Neural progenitor cell (in vitro differentiated cells): ENCODE measurements at regions not wholly inside any gene's neighbourhood (a gene's known extent, or its start where the extent isn't known, plus 50 kb on each side); places are given as distances from the start of the nearest gene placed in this dataset.
A peak's percentile ranks its signal among the peaks of the same experiment; 100 is the strongest.

Experiments
- DNase-seq: peaks from one replicate; pipeline ENCODE4 v3.0.0-alpha.2; 2016; ENCODE audit warnings: low spot score
- H2AFZ ChIP-seq: fragments of 200-600 bp; sonication (generic); replicated peaks from 2 replicates; pipeline ENCODE4 v1.6.1; 2016; ENCODE audit warnings: antibody characterized with exemption
- H3F3A ChIP-seq: fragments of 200-600 bp; sonication (generic); 2 replicates; pipeline ENCODE4 v1.6.1; 2016; ENCODE audit warnings: antibody characterized with exemption, low read depth
- H3K27ac ChIP-seq: fragments of 200-600 bp; sonication (generic); 2 replicates; pipeline ENCODE4 v1.5.1; 2016; ENCODE audit warnings: mild to moderate bottlenecking
- H3K27me3 ChIP-seq: fragments of 200-600 bp; sonication (generic); 2 replicates; pipeline ENCODE4 v1.6.1; 2016; ENCODE audit warnings: mild to moderate bottlenecking, moderate library complexity
- H3K36me3 ChIP-seq: fragments of 200-600 bp; sonication (generic); 2 replicates; pipeline ENCODE4 v1.5.1; 2016
- H3K4me1 ChIP-seq: fragments of 200-600 bp; sonication (generic); 2 replicates; pipeline ENCODE4 v1.6.1; 2016; ENCODE audit warnings: mixed run types
- H3K4me2 ChIP-seq: fragments of 200-600 bp; sonication (generic); 2 replicates; pipeline ENCODE4 v1.6.1; 2016
- H3K4me3 ChIP-seq: fragments of 200-600 bp; sonication (generic); 2 replicates; pipeline ENCODE4 v1.5.1; 2016
- H3K79me2 ChIP-seq: fragments of 200-600 bp; sonication (generic); 2 replicates; pipeline ENCODE4 v1.6.1; 2016; ENCODE audit warnings: low read depth
- H3K9ac ChIP-seq: fragments of 200-600 bp; sonication (generic); 2 replicates; pipeline ENCODE4 v1.6.1; 2016
- H3K9me3 ChIP-seq: fragments of 200-600 bp; sonication (generic); 2 replicates; pipeline ENCODE4 v1.5.1; 2016; ENCODE audit warnings: low read depth
- H4K20me1 ChIP-seq: fragments of 200-600 bp; sonication (generic); 2 replicates; pipeline ENCODE4 v1.6.1; 2016; ENCODE audit warnings: low read depth
- H3K27ac Mint-ChIP-seq: 3 replicates; pipeline ENCODE4 v1.8.0; 2021; ENCODE audit warnings: mixed read lengths
- H3K27me3 Mint-ChIP-seq: 2 replicates; pipeline ENCODE4 v1.8.0; 2022; ENCODE audit warnings: low read depth, mild to moderate bottlenecking, inconsistent platforms, moderate library complexity, mixed read lengths; ENCODE audit not compliant: insufficient read depth
- H3K36me3 Mint-ChIP-seq: 3 replicates; pipeline ENCODE4 v1.8.0; 2021; ENCODE audit warnings: mixed read lengths
- H3K4me1 Mint-ChIP-seq: 3 replicates; pipeline ENCODE4 v1.8.0; 2021; ENCODE audit warnings: mixed read lengths
- H3K4me3 Mint-ChIP-seq: 3 replicates; pipeline ENCODE4 v1.8.0; 2021; ENCODE audit warnings: mild to moderate bottlenecking, moderate library complexity, mixed read lengths
- H3K9me3 Mint-ChIP-seq: 3 replicates; pipeline ENCODE4 v1.8.0; 2020; ENCODE audit warnings: mixed read lengths
- CTCF ChIP-seq: fragments of 200-600 bp; sonication (generic); IDR thresholded peaks from 2 replicates; pipeline ENCODE4 v1.5.1; 2017; ENCODE audit warnings: antibody characterized with exemption, mild to moderate bottlenecking
- EZH2 ChIP-seq: fragments of 200-600 bp; sonication (generic); IDR thresholded peaks from 2 replicates; pipeline ENCODE4 v1.6.1; 2017; ENCODE audit warnings: antibody characterized with exemption, mild to moderate bottlenecking, moderate library complexity
- EZH2phosphoT487 ChIP-seq: fragments of 200-600 bp; sonication (generic); IDR thresholded peaks from 2 replicates; pipeline ENCODE4 v1.6.1; 2017; ENCODE audit warnings: antibody characterized with exemption

GRCh38 chr13:112145551-112146360, 78.8 kb downstream of the SOX1 start:
- no peaks in the 10 kb centered on the region for H3K79me2 ChIP-seq
- no peak overlapping the region for H3K27ac ChIP-seq
- H3F3A ChIP-seq, result peaks cover 6% of the 10 kb centered on the region
- H3K4me3 ChIP-seq, result no peak overlapping the region
- peaks cover 5% of the 10 kb centered on the region for H3K36me3 Mint-ChIP-seq
- H3K4me2 ChIP-seq, result no peak overlapping the region
- H3K27me3 ChIP-seq, result no peaks in the 10 kb centered on the region
- H3K27ac Mint-ChIP-seq, result peak overlapping the region; percentile 83
- no peak for DNase-seq
- H3K4me3 Mint-ChIP-seq, result no peak overlapping the region
- peaks cover 26% of the 10 kb centered on the region for H3K9me3 Mint-ChIP-seq
- H3K36me3 ChIP-seq, result no peaks in the 10 kb centered on the region
- H3K4me1 Mint-ChIP-seq, result peaks cover 34% of the 10 kb centered on the region
- TF ChIP-seq EZH2phosphoT487 (no peak), EZH2 (no peak), CTCF (no peak)
- H3K9ac ChIP-seq, result no peak overlapping the region
- peaks cover 9% of the 10 kb centered on the region for H3K4me1 ChIP-seq
- peaks cover 21% of the 10 kb centered on the region for H3K27me3 Mint-ChIP-seq
- H4K20me1 ChIP-seq, result no peaks in the 10 kb centered on the region
- H3K9me3 ChIP-seq, result no peaks in the 10 kb centered on the region
- H2AFZ ChIP-seq, result no peak overlapping the region

GRCh38 chr13:112150352-112150751, 83.4 kb downstream of the SOX1 start:
- Histone ChIP-seq H4K20me1 (no peaks in the 10 kb centered on the region), H3K27ac (no peak overlapping the region), H3K9me3 (no peaks in the 10 kb centered on the region), H3K27me3 (no peaks in the 10 kb centered on the region), H3K36me3 (no peaks in the 10 kb centered on the region), H3K4me2 (no peak overlapping the region), H3K9ac (no peak overlapping the region), H3F3A (peaks cover 11% of the 10 kb centered on the region), H3K4me3 (no peak overlapping the region), H3K4me1 (peaks cover 8% of the 10 kb centered on the region), H2AFZ (no peak overlapping the region), H3K79me2 (no peaks in the 10 kb centered on the region)
- H3K4me1 Mint-ChIP-seq, result peaks cover 34% of the 10 kb centered on the region
- DNase-seq, result no peak
- H3K27ac Mint-ChIP-seq, result peak overlapping the region; percentile 65
- peaks cover 21% of the 10 kb centered on the region for H3K27me3 Mint-ChIP-seq
- H3K9me3 Mint-ChIP-seq, result peaks cover 24% of the 10 kb centered on the region
- peaks cover 5% of the 10 kb centered on the region for H3K36me3 Mint-ChIP-seq
- no peak for TF ChIP-seq CTCF
- no peak for TF ChIP-seq EZH2
- TF ChIP-seq EZH2phosphoT487, result no peak
- no peak overlapping the region for H3K4me3 Mint-ChIP-seq

GRCh38 chr13:112152846-112153245, 85.9 kb downstream of the SOX1 start:
- no peak overlapping the region for H3K4me3 Mint-ChIP-seq
- Histone ChIP-seq H2AFZ (no peak overlapping the region), H3F3A (peaks cover 23% of the 10 kb centered on the region), H3K36me3 (no peaks in the 10 kb centered on the region), H3K4me2 (no peak overlapping the region), H3K9me3 (peaks cover 3% of the 10 kb centered on the region), H3K27me3 (no peaks in the 10 kb centered on the region), H3K27ac (no peak overlapping the region), H4K20me1 (no peaks in the 10 kb centered on the region), H3K4me3 (no peak overlapping the region), H3K4me1 (peaks cover 16% of the 10 kb centered on the region), H3K9ac (no peak overlapping the region), H3K79me2 (no peaks in the 10 kb centered on the region)
- DNase-seq, result no peak
- H3K36me3 Mint-ChIP-seq, result peaks cover 8% of the 10 kb centered on the region
- peak overlapping the region; percentile 38 for H3K27ac Mint-ChIP-seq
- peaks cover 28% of the 10 kb centered on the region for H3K9me3 Mint-ChIP-seq
- H3K27me3 Mint-ChIP-seq, result peaks cover 19% of the 10 kb centered on the region
- TF ChIP-seq CTCF, result no peak
- TF ChIP-seq EZH2, result no peak
- no peak for TF ChIP-seq EZH2phosphoT487
- H3K4me1 Mint-ChIP-seq, result peaks cover 25% of the 10 kb centered on the region
